HepG2 (cell line): ENCODE measurements at regions not wholly inside any gene's neighbourhood (a gene's known extent, or its start where the extent isn't known, plus 50 kb on each side); places are given as distances from the start of the nearest gene placed in this dataset.

ENCODE experiments used
- ATAC-seq: fragments of 200-7000 bp; cut with Tn5 transposase; 3 replicates; pipeline ENCODE4 v1.9.1; 2020; ENCODE audit warnings: mild to moderate bottlenecking, moderate library complexity
- BruUV-seq: library from RNA; stranded (reverse); fragments of 400-500 nt; replicated peaks from 2 replicates; lab custom pipeline; 2021; lab: Mats Ljungman, UMichigan
- CTCF ChIA-PET: fragments of 300-600 bp; formaldehyde crosslinking; extraction: SDS; loops from one replicate; lab custom pipeline; 2021; ENCODE audit warnings: low total read pairs, inconsistent platforms, low intra/inter-chr PET ratio; lab: Yijun Ruan, JAX
- POLR2A ChIA-PET: fragments of 350-600 bp; sonication (Branson Sonifier 250); formaldehyde crosslinking; loops from one replicate; lab custom pipeline; 2020; ENCODE audit warnings: antibody characterized with exemption, inconsistent platforms; lab: Yijun Ruan, JAX
- DNase-seq: peaks from one replicate; pipeline ENCODE4 v3.0.0-alpha.2; 2015; ENCODE audit warnings: low spot score
- FAIRE-seq: peaks from 3 replicates; lab custom pipeline; 2011; peaks lifted over from hg19 to GRCh38; lab: Jason Lieb, UNC
- H2AFZ ChIP-seq: one replicate; pipeline ENCODE4 v1.6.1; 2011; ENCODE audit warnings: low read length, inconsistent platforms
- H3K27ac ChIP-seq: fragments of 300-600 bp; 3 replicates; pipeline ENCODE4 v1.8.0; 2011; ENCODE audit warnings: mixed run types, mild to moderate bottlenecking, mixed read lengths, low read length, inconsistent platforms; ENCODE audit not compliant: insufficient read depth; ENCODE audit errors: extremely low read length
- H3K27me3 ChIP-seq, 2 experiments: fragments of 200-600 bp in 1 of 2; 2 replicates in 1 of 2; 3 replicates in 1 of 2; pipeline versions ENCODE4 v1.6.0 to v1.8.0; 2011; ENCODE audit warnings: low read length in 2 of 2, mild to moderate bottlenecking in 2 of 2, moderate library complexity in 2 of 2, inconsistent platforms in 1 of 2; ENCODE audit not compliant: insufficient read depth in 2 of 2, control insufficient read depth in 1 of 2
- H3K36me3 ChIP-seq, 2 experiments: fragments of 200-600 bp in 1 of 2; replicated peaks in 1 of 2; 2 replicates in 1 of 2; 3 replicates in 1 of 2; pipeline versions ENCODE4 v1.5.1 to v1.8.0; 2011; ENCODE audit warnings: low read length in 2 of 2, inconsistent platforms in 1 of 2; ENCODE audit not compliant: insufficient read depth in 2 of 2, control insufficient read depth in 1 of 2
- H3K4me1 ChIP-seq: 2 replicates; pipeline ENCODE4 v1.5.1; 2012; ENCODE audit warnings: low read length, inconsistent platforms; ENCODE audit not compliant: insufficient read depth
- H3K4me2 ChIP-seq: 2 replicates; pipeline ENCODE4 v1.6.0; 2011; ENCODE audit warnings: low read depth, low read length, inconsistent platforms
- H3K4me3 ChIP-seq, 3 experiments: fragments of 200-600 bp in 1 of 3; sonication (generic), shearing (Covaris generic) in 1 of 3; replicated peaks in 1 of 3; 2 replicates each; pipeline ENCODE4 v1.5.1; 2011 to 2016; ENCODE audit warnings: low read length in 3 of 3, inconsistent platforms in 2 of 3, low read depth in 2 of 3, mild to moderate bottlenecking in 2 of 3, control low read depth in 1 of 3, mixed read lengths in 1 of 3; ENCODE audit not compliant: insufficient read depth in 1 of 3
- H3K79me2 ChIP-seq: one replicate; pipeline ENCODE4 v1.6.1; 2011; ENCODE audit warnings: low read length, inconsistent platforms; ENCODE audit not compliant: insufficient read depth
- H3K9ac ChIP-seq: 2 replicates; pipeline ENCODE4 v1.6.0; 2011; ENCODE audit warnings: mild to moderate bottlenecking, low read depth, low read length, inconsistent platforms; ENCODE audit not compliant: insufficient read depth
- H3K9me3 ChIP-seq: 2 replicates; pipeline ENCODE4 v1.5.1; 2012; ENCODE audit warnings: mild to moderate bottlenecking, low read length
- H4K20me1 ChIP-seq: 2 replicates; pipeline ENCODE4 v1.6.0; 2011; ENCODE audit warnings: inconsistent platforms, mild to moderate bottlenecking, low read length, moderate library complexity; ENCODE audit not compliant: insufficient read depth
- ARNT ChIP-seq: fragments of 450-650 bp; IDR thresholded peaks from 2 replicates; pipeline ENCODE4 v1.6.1; 2017
- BCL6 ChIP-seq: IDR thresholded peaks from 2 replicates; pipeline ENCODE4 v1.6.1; 2016; ENCODE audit warnings: missing genetic modification reagents, missing compliant biosample characterization
- BHLHE40 ChIP-seq: IDR thresholded peaks from 2 replicates; pipeline ENCODE4 v1.6.1; 2011; ENCODE audit warnings: low read length, improper control_type of control experiment
- FOXP1 ChIP-seq, 2 experiments: fragments of 450-650 bp in 1 of 2; IDR thresholded peaks; 2 replicates each; pipeline ENCODE4 v1.6.1; 2017 to 2018; ENCODE audit warnings: antibody characterized with exemption in 1 of 2
- MAZ ChIP-seq, 2 experiments: sonication (generic) in 1 of 2; formaldehyde crosslinking in 1 of 2; IDR thresholded peaks; 2 replicates each; pipeline versions ENCODE4 v1.5.0 to v1.6.1; 2012 to 2020; ENCODE audit warnings: low read depth in 2 of 2, mild to moderate bottlenecking in 2 of 2, borderline replicate concordance in 1 of 2, improper control_type of control experiment in 1 of 2, low read length in 1 of 2, missing genetic modification reagents in 1 of 2, moderate library complexity in 1 of 2
- RAD21 ChIP-seq: fragments of 450-650 bp; formaldehyde crosslinking; IDR thresholded peaks from 2 replicates; pipeline ENCODE4 v1.5.0; 2020; ENCODE audit warnings: mild to moderate bottlenecking
- RXRB ChIP-seq: IDR thresholded peaks from 2 replicates; pipeline ENCODE4 v1.6.1; 2016; ENCODE audit warnings: borderline replicate concordance, missing genetic modification reagents, missing compliant biosample characterization
- SMC3 ChIP-seq: IDR thresholded peaks from 2 replicates; pipeline ENCODE4 v1.6.1; 2011; ENCODE audit warnings: low read length, improper control_type of control experiment
- STAG1 ChIP-seq: sonication (generic); formaldehyde crosslinking; IDR thresholded peaks from 2 replicates; pipeline ENCODE4 v1.4.0; 2020; ENCODE audit warnings: missing genetic modification reagents
- TBX2 ChIP-seq: sonication (generic); formaldehyde crosslinking; IDR thresholded peaks from 2 replicates; pipeline ENCODE4 v1.5.0; 2020; ENCODE audit warnings: missing genetic modification reagents, mild to moderate bottlenecking, borderline replicate concordance
- ZFP37 ChIP-seq: sonication (generic); formaldehyde crosslinking; IDR thresholded peaks from 2 replicates; pipeline ENCODE4 v1.4.0; 2020; ENCODE audit warnings: missing genetic modification reagents, borderline replicate concordance
- ZNF605 ChIP-seq: sonication (generic); formaldehyde crosslinking; IDR thresholded peaks from 2 replicates; pipeline ENCODE4 v1.8.0; 2022; ENCODE audit warnings: mild to moderate bottlenecking, missing genetic modification reagents
- WGBS: methylation state at CpG from one replicate; pipeline ENCODE4 v1.1.6; 2017; ENCODE audit warnings: low lambda C conversion rate; 5-methylcytosine and 5-hydroxymethylcytosine counted together
- in situ Hi-C: cut with HindIII; loops from 2 replicates; pipeline ENCODE4 v1.10.0; 2017; ENCODE audit warnings: low pct_unique_long_range_greater_than_20kb; ENCODE audit not compliant: extremely low pct_ligation_motif_present
- intact Hi-C: fragments of 100-400 bp; cut with micrococcal nuclease; formaldehyde crosslinking; loops from one replicate; pipeline ENCODE4 v1.10.0; 2022; ENCODE audit not compliant: unreplicated experiment
- TF ChIP-seq, protein P1 (sequence below): sonication (generic); formaldehyde crosslinking; IDR thresholded peaks from 2 replicates; pipeline ENCODE4 v1.5.0; 2020; ENCODE audit warnings: mild to moderate bottlenecking, missing genetic modification reagents, moderate library complexity
- TF ChIP-seq, protein P2 (sequence below): IDR thresholded peaks from 2 replicates; pipeline ENCODE4 v1.6.1; 2018; ENCODE audit warnings: missing genetic modification reagents, mild to moderate bottlenecking, missing compliant biosample characterization
- TF ChIP-seq, protein P3 (sequence below): IDR thresholded peaks from 2 replicates; pipeline ENCODE4 v1.6.1; 2016; ENCODE audit warnings: mild to moderate bottlenecking, missing biosample characterization, missing genetic modification reagents
- TF ChIP-seq, protein P4 (sequence below): sonication (generic); formaldehyde crosslinking; IDR thresholded peaks from 2 replicates; pipeline ENCODE4 v1.4.0; 2020; ENCODE audit warnings: missing genetic modification reagents, borderline replicate concordance

DNA sequence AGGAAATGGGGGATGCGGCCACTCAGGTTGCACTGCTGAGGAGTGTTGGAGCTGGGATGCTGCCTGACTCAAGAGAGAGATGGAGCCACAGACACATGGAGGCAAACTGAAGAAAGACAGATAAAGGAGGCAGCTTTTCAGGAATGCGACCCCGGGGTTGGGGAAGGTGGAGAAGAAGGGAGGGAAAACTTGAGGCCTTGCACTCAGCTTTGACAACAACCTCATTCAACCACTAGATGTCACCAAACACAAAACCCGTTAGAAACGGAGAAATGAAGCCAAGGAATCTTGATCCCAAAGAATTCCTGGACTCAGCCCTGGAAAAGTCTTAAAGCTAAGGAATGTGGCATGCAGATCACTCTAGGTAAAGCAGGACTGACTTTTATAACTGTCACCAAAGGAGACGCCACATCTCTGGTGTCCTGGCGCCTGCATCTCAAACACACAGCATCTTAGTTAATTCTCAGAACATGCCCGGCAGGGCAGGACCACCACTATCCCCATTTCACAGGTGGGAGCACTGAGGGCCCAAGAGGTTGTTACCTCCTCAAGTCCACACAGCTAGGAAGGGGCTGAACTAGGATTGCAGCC lies 59.6 kb upstream of the LMCD1 start:
- H3K4me3 ChIP-seq: no peak overlapping the region
- ChIA-PET POLR2A (interaction anchor here (3.4 kb wide), 1 partner anchor 58 kb away, joined by 42 read pairs; the partner anchor contains the start of gene LMCD1), CTCF (interaction anchor here (1.9 to 3.8 kb wide), 2 partner anchors 165 to 180 kb away, joined by 18 to 46 read pairs; no protein-coding TSS in a partner anchor)
- H4K20me1 ChIP-seq: no peaks in the 10 kb centered on the region
- DNase-seq: peak; percentile 60
- H3K36me3 ChIP-seq: no peaks in the 10 kb centered on the region
- WGBS: 45% methylated on average over 8 of the region's 8 CpGs
- 0 out of 3 replicates have a peak, but pooled peaks have one; percentile 4 for ATAC-seq
- intact Hi-C loops: loop anchor here (1.0 kb wide), 1 partner anchor 165 kb away; no protein-coding TSS in a partner anchor
- no peaks in the 10 kb centered on the region for H3K9me3 ChIP-seq
- no peaks in the 10 kb centered on the region for H3K79me2 ChIP-seq
- peak; percentile 83 for FAIRE-seq
- no peak overlapping the region for H3K4me2 ChIP-seq
- no TSS peak for BruUV-seq
- H3K27ac ChIP-seq: no peak overlapping the region
- H3K4me1 ChIP-seq: peaks cover 57% of the 10 kb centered on the region
- H3K9ac ChIP-seq: no peak overlapping the region
- no peak overlapping the region for H2AFZ ChIP-seq
- in situ Hi-C loops: loop anchor here (5.0 kb wide), 2 partner anchors 60 to 180 kb away; partner anchors contain the start of gene LMCD1
- no peaks in the 10 kb centered on the region for H3K27me3 ChIP-seq
- TF ChIP-seq ZNF605 (peak; percentile 30; the same call in 1 of the 2 replicates), STAG1 (CRISPR knock-in tag) (peak; percentile 91), RAD21 (CRISPR knock-in tag) (peak; percentile 88), BCL6 (CRISPR knock-in tag) (peak; percentile 17; the same call in 1 of the 2 replicates), BHLHE40 (0 out of 2 replicates have a peak, but pooled peaks have one; percentile 15), MAZ (IDR thresholded peaks at IDR 0.05; ENCODE audit: borderline replicate concordance, low read depth, low read length) (no peak), MAZ (CRISPR knock-in tag; IDR thresholded peaks at IDR 0.05; ENCODE audit: low read depth) (0 out of 2 replicates have a peak, but pooled peaks have one; percentile 43), RXRB (CRISPR knock-in tag) (0 out of 2 replicates have a peak, but pooled peaks have one; percentile 24), ARNT (no peak), TBX2 (0 out of 2 replicates have a peak, but pooled peaks have one; percentile 36), ZFP37 (CRISPR knock-in tag) (0 out of 2 replicates have a peak, but pooled peaks have one; percentile 22), FOXP1 (IDR thresholded peaks at IDR 0.05) (no peak), FOXP1 (CRISPR knock-in tag; IDR thresholded peaks at IDR 0.05) (no peak), SMC3 (peak; percentile 93)
- TF ChIP-seq, protein P1, sequence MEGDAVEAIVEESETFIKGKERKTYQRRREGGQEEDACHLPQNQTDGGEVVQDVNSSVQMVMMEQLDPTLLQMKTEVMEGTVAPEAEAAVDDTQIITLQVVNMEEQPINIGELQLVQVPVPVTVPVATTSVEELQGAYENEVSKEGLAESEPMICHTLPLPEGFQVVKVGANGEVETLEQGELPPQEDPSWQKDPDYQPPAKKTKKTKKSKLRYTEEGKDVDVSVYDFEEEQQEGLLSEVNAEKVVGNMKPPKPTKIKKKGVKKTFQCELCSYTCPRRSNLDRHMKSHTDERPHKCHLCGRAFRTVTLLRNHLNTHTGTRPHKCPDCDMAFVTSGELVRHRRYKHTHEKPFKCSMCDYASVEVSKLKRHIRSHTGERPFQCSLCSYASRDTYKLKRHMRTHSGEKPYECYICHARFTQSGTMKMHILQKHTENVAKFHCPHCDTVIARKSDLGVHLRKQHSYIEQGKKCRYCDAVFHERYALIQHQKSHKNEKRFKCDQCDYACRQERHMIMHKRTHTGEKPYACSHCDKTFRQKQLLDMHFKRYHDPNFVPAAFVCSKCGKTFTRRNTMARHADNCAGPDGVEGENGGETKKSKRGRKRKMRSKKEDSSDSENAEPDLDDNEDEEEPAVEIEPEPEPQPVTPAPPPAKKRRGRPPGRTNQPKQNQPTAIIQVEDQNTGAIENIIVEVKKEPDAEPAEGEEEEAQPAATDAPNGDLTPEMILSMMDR (CRISPR knock-in tag): peak; percentile 86
- TF ChIP-seq, protein P2, sequence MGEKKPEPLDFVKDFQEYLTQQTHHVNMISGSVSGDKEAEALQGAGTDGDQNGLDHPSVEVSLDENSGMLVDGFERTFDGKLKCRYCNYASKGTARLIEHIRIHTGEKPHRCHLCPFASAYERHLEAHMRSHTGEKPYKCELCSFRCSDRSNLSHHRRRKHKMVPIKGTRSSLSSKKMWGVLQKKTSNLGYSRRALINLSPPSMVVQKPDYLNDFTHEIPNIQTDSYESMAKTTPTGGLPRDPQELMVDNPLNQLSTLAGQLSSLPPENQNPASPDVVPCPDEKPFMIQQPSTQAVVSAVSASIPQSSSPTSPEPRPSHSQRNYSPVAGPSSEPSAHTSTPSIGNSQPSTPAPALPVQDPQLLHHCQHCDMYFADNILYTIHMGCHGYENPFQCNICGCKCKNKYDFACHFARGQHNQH (CRISPR knock-in tag): no peak
- TF ChIP-seq, protein P3, sequence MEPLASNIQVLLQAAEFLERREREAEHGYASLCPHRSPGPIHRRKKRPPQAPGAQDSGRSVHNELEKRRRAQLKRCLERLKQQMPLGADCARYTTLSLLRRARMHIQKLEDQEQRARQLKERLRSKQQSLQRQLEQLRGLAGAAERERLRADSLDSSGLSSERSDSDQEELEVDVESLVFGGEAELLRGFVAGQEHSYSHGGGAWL (CRISPR knock-in tag): no peak
- TF ChIP-seq, protein P4, sequence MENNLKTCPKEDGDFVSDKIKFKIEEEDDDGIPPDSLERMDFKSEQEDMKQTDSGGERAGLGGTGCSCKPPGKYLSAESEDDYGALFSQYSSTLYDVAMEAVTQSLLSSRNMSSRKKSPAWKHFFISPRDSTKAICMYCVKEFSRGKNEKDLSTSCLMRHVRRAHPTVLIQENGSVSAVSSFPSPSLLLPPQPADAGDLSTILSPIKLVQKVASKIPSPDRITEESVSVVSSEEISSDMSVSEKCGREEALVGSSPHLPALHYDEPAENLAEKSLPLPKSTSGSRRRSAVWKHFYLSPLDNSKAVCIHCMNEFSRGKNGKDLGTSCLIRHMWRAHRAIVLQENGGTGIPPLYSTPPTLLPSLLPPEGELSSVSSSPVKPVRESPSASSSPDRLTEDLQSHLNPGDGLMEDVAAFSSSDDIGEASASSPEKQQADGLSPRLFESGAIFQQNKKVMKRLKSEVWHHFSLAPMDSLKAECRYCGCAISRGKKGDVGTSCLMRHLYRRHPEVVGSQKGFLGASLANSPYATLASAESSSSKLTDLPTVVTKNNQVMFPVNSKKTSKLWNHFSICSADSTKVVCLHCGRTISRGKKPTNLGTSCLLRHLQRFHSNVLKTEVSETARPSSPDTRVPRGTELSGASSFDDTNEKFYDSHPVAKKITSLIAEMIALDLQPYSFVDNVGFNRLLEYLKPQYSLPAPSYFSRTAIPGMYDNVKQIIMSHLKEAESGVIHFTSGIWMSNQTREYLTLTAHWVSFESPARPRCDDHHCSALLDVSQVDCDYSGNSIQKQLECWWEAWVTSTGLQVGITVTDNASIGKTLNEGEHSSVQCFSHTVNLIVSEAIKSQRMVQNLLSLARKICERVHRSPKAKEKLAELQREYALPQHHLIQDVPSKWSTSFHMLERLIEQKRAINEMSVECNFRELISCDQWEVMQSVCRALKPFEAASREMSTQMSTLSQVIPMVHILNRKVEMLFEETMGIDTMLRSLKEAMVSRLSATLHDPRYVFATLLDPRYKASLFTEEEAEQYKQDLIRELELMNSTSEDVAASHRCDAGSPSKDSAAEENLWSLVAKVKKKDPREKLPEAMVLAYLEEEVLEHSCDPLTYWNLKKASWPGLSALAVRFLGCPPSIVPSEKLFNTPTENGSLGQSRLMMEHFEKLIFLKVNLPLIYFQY (CRISPR knock-in tag): 0 out of 2 replicates have a peak, but pooled peaks have one; percentile 25
